ENCODE measurements at regions not wholly inside any gene's neighbourhood (a gene's known extent, or its start where the extent isn't known, plus 50 kb on each side); places are given as distances from the start of the nearest gene placed in this dataset.
A peak's percentile ranks its signal among the peaks of the same experiment; 100 is the strongest.

DNA sequence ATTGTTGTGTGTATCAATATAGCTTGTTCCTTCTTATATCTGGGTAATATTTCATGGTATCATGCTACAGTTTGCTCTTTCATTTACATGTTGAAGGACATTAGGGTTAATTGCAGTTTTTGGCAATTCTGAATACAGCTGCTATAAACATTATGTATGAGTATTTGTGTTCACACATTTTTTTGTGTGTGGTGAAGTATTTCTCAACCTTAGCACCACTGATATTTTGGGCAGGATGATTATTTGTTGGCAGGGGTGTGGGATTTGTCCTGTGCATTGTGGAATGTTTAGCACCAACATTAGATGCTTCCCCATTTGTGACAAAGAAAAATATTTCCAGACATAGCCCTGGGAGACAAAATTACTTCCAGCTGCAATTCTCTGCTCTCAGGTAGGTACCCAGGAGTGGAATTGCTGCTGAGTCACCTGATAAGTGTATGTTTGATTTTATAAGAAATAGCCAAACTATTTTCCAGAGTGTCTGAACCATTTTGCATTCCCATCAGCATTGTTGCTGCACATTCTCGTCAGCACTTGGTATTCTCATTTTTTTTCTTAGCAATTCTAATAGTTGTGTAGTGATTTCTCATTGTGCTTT lies 128.2 kb downstream of the SNX19 start:
- Mint-ChIP-seq H3K9me3 (peaks cover 36% of the 10 kb centered on the region), H3K36me3 (ENCODE audit: low read depth) (peaks cover 8% of the 10 kb centered on the region), H3K4me1 (peaks cover 27% of the 10 kb centered on the region), H3K27ac (peak overlapping the region; percentile 30 to 92 (median 81)), H3K4me3 (no peak overlapping the region), H3K27me3 (ENCODE audit: low read depth) (peaks cover 4% of the 10 kb centered on the region)
- TF ChIP-seq CTCF (IDR thresholded peaks at IDR 0.05; ENCODE audit: unreplicated experiment in 3 of 3), result no peak

GRCh38 chr11:130789056-130789640 lies 127.1 kb downstream of the SNX19 start:
- Mint-ChIP-seq H3K9me3 (peaks cover 36% of the 10 kb centered on the region), H3K4me1 (peaks cover 27% of the 10 kb centered on the region), H3K36me3 (ENCODE audit: low read depth) (peaks cover 8% of the 10 kb centered on the region), H3K27me3 (ENCODE audit: low read depth) (peaks cover 4% of the 10 kb centered on the region), H3K4me3 (no peak overlapping the region), H3K27ac (no peak overlapping the region)
- no peak for TF ChIP-seq CTCF (IDR thresholded peaks at IDR 0.05; ENCODE audit: unreplicated experiment in 3 of 3)

DNA sequence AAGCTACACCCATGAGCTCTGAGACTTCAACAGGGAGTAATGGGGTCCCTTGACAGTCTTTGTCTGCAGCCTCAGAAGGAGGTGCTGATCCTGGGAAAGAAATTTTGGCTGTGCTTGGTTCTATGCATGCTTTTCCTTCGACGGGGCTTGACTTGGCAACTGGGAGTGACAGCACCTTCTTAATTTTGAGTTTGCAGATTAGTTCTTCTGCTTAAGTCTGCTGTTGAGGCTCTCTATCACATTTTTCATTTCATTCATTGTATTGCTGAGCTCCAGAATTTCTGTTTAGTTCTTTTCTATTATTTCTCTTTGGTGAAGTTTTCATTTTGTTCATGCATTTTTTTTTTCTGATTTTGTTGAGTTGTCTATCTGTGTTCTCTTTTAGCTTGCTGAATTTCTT lies 125.6 kb downstream of the SNX19 start:
- Mint-ChIP-seq H3K4me1 (peaks cover 16% of the 10 kb centered on the region), H3K9me3 (peaks cover 30% of the 10 kb centered on the region), H3K4me3 (no peak overlapping the region), H3K36me3 (ENCODE audit: low read depth) (peaks cover 4% of the 10 kb centered on the region), H3K27ac (no peak overlapping the region), H3K27me3 (ENCODE audit: low read depth) (peaks cover 4% of the 10 kb centered on the region)
- no peak for TF ChIP-seq CTCF (IDR thresholded peaks at IDR 0.05; ENCODE audit: unreplicated experiment in 3 of 3)

GRCh38 chr11:130792772-130793171 lies 123.5 kb downstream of the SNX19 start:
- peaks cover 4% of the 10 kb centered on the region for H3K27me3 Mint-ChIP-seq (ENCODE audit: low read depth)
- no peak overlapping the region for H3K27ac Mint-ChIP-seq
- peaks cover 2% of the 10 kb centered on the region for H3K4me1 Mint-ChIP-seq
- TF ChIP-seq CTCF (IDR thresholded peaks at IDR 0.05; ENCODE audit: unreplicated experiment in 3 of 3), result no peak
- peaks cover 31% of the 10 kb centered on the region for H3K9me3 Mint-ChIP-seq
- no peak overlapping the region for H3K4me3 Mint-ChIP-seq
- H3K36me3 Mint-ChIP-seq (ENCODE audit: low read depth), result peaks cover 4% of the 10 kb centered on the region

- Mint-ChIP-seq H3K9me3 (peaks cover 21% of the 10 kb centered on the region), H3K36me3 (ENCODE audit: low read depth) (no peaks in the 10 kb centered on the region), H3K27ac (no peak overlapping the region), H3K4me1 (peaks cover 7% of the 10 kb centered on the region), H3K4me3 (no peak overlapping the region), H3K27me3 (ENCODE audit: low read depth) (no peaks in the 10 kb centered on the region)
- TF ChIP-seq CTCF (IDR thresholded peaks at IDR 0.05; ENCODE audit: unreplicated experiment in 3 of 3), result no peak
Observed at GRCh38 chr11:130796828-130797227, 119.5 kb downstream of the SNX19 start.

DNA sequence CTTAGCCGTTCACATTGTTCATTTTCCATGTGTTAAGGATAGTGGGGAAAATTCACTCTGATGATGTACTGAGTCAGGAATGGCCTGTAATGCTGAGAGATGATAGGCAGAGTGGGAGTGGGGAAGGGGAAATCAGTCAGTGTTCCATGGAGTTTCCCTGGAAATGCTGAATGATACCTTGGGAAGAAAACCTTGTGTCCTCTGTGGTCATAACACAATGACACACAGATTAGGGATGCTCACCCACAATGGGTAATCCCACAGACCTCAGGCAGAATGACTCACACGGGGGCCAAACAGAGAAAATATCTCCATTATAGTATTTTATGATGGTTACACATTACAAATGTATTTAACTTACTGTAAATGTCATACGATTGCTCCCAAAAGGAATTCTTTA lies 118.0 kb downstream of the SNX19 start:
- Mint-ChIP-seq H3K9me3 (peaks cover 13% of the 10 kb centered on the region), H3K27me3 (ENCODE audit: low read depth) (no peaks in the 10 kb centered on the region), H3K4me1 (peaks cover 17% of the 10 kb centered on the region), H3K36me3 (ENCODE audit: low read depth) (no peaks in the 10 kb centered on the region), H3K4me3 (no peak overlapping the region), H3K27ac (no peak overlapping the region)
- TF ChIP-seq CTCF (IDR thresholded peaks at IDR 0.05; ENCODE audit: unreplicated experiment in 3 of 3), result no peak
